Fibroblast of skin of back (primary cell): ENCODE measurements at regions not wholly inside any gene's neighbourhood (a gene's known extent, or its start where the extent isn't known, plus 50 kb on each side); places are given as distances from the start of the nearest gene placed in this dataset.

Experiments
- DNase-seq: peaks from one replicate; pipeline ENCODE4 v3.0.0-alpha.2; 2013

- DNase-seq, result no peak
Measured at GRCh38 chr11:134466156-134466555, 54.1 kb upstream of the B3GAT1 start.

- no peak for DNase-seq
Measured at GRCh38 chr11:134464981-134465730, 53.1 kb upstream of the B3GAT1 start.

- DNase-seq, result no peak
Measured at GRCh38 chr11:134464196-134464595, 52.2 kb upstream of the B3GAT1 start.

GRCh38 chr11:134463716-134464115 is 51.7 kb upstream of the B3GAT1 start:
- no peak for DNase-seq
